GM19238 (cell line): ENCODE measurements at regions not wholly inside any gene's neighbourhood (a gene's known extent, or its start where the extent isn't known, plus 50 kb on each side); places are given as distances from the start of the nearest gene placed in this dataset.
"Not testable (repeated sequence)": the region's sequence is repeated elsewhere in the genome, so short reads cannot be mapped to it uniquely, and the experiment has no call there.

ENCODE experiments used
- DNase-seq: peaks from one replicate; pipeline ENCODE4 v3.0.0; 2011; ENCODE audit warnings: low spot score; ENCODE audit not compliant: insufficient read length

- DNase-seq, result no peak
Observed at GRCh38 chr18:44568986-44569385, 111.7 kb upstream of the SETBP1 start.

GRCh38 chr18:44569391-44570055 lies 111.2 kb upstream of the SETBP1 start:
- DNase-seq, result no peak

- peak; percentile 15 for DNase-seq
Observed at GRCh38 chr18:44579028-44579702, 101.5 kb upstream of the SETBP1 start.

GRCh38 chr18:44579745-44580144 lies 100.9 kb upstream of the SETBP1 start:
- DNase-seq, result no peak

GRCh38 chr18:44580159-44580558 lies 100.5 kb upstream of the SETBP1 start:
- DNase-seq, result no peak

- not testable (repeated sequence) for DNase-seq
Observed at GRCh38 chr18:44580782-44581181, 99.9 kb upstream of the SETBP1 start.

- no peak for DNase-seq
Observed at GRCh38 chr18:44582456-44582855, 98.2 kb upstream of the SETBP1 start.

- no peak for DNase-seq
Observed at GRCh38 chr18:44584900-44585299, 95.8 kb upstream of the SETBP1 start.

- no peak for DNase-seq
Observed at GRCh38 chr18:44586782-44587524, 93.7 kb upstream of the SETBP1 start.

- no peak for DNase-seq
Observed at GRCh38 chr18:44588508-44588907, 92.2 kb upstream of the SETBP1 start.

GRCh38 chr18:44589693-44590355 lies 90.9 kb upstream of the SETBP1 start:
- no peak for DNase-seq

- DNase-seq, result no peak
Observed at GRCh38 chr18:44590956-44591670, 89.6 kb upstream of the SETBP1 start.

- no peak for DNase-seq
Observed at GRCh38 chr18:44592639-44593038, 88.0 kb upstream of the SETBP1 start.

GRCh38 chr18:44594799-44595467 lies 85.8 kb upstream of the SETBP1 start:
- DNase-seq, result no peak

GRCh38 chr18:44597797-44598196 lies 82.9 kb upstream of the SETBP1 start:
- no peak for DNase-seq

- DNase-seq, result no peak
Observed at GRCh38 chr18:44598514-44598913, 82.2 kb upstream of the SETBP1 start.

- no peak for DNase-seq
Observed at GRCh38 chr18:44599412-44599811, 81.3 kb upstream of the SETBP1 start.

- no peak for DNase-seq
Observed at GRCh38 chr18:44601447-44601846, 79.2 kb upstream of the SETBP1 start.

GRCh38 chr18:44602380-44602779 lies 78.3 kb upstream of the SETBP1 start:
- no peak for DNase-seq

- no peak for DNase-seq
Observed at GRCh38 chr18:44602845-44603244, 77.8 kb upstream of the SETBP1 start.
